GM21723 (cell line): ENCODE measurements at regions not wholly inside any gene's neighbourhood (a gene's known extent, or its start where the extent isn't known, plus 50 kb on each side); places are given as distances from the start of the nearest gene placed in this dataset.
"Not testable (repeated sequence)": the region's sequence is repeated elsewhere in the genome, so short reads cannot be mapped to it uniquely, and the experiment has no call there.

ENCODE experiments used
- ATAC-seq: cut with Tn5 transposase; IDR thresholded peaks from one replicate; pipeline ENCODE4 v1.9.1; 2021; ENCODE audit warnings: mild to moderate bottlenecking, moderate library complexity; ENCODE audit not compliant: unreplicated experiment

DNA sequence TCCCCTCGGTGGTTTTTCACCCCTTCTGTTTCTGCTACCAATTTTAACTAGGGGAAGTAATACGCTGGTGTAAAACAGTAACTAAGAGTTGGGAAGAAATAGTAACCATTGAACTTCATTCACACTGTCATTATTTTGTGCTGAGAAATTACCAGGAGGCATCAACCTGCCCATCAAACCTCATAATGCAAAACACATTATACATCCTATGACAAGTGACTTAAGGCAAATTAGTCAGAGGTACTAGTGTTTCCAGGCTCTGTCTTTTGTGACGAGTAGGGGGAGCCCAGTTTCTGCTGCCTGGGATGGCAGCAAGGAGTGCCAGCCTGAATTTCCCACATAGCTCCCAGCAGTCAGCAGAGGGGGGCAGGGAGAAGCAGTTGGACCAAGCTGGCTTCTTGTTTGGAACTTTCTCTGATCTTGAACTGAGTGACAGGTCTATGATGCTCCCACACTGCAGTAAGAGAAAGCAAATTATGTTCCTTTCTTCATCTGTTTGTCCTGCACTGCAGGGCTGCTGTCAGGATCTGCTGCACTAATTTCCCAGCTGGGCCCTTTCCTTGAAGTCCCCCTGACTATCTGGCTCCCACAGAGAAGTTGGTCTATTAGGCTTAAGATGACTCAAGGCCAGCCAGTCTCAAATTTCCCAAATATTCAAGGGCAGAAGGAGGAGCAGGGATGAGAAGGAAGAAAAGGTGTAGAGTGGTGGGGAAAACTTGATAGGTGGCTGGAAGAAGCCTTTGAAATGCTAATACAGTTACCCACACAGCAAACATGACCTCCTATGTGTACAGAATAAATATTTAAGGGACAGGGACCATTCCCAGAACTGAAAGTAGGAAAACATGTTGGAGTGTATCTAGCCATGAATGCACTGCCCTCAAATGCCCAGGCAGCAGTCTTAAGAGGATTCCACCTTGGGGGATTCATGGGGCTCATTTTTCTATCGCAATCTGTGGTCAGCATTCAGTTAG lies 322.8 kb downstream of the SEC16B start:
- ATAC-seq, result no peak

DNA sequence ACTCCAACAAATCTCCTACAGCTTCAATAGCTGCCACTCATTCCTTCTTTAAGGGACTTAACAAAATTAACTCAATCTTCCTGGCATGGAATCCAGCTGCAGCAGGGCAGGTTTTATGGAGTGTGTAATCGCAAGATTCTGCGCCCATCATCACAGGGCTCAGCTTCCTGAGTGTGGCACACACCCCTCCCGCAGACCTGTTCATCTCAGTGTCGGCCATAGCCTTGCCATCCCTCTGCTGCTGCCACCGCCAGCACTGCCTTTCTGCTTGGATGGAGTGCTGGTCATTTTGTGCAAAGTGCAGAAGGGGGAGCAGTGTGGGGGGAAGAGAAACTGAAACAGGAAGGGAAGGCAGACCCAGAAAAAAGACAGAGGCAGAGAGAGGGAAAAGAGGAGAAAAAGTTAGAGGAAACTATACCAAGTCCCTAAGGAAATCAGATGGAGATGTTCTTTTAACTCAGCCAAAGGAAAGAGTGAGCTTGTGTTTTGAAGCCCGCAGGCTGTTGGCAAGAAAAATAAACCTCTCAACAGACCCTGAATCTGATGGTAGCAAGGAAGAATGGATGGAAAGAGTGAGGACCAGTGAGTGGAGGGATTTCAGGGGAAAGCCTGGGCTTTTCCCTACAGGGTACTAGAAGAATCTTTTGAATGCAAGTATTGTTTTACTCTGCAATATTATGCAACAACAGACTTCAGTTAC lies 324.2 kb downstream of the SEC16B start:
- ATAC-seq, result no peak

DNA sequence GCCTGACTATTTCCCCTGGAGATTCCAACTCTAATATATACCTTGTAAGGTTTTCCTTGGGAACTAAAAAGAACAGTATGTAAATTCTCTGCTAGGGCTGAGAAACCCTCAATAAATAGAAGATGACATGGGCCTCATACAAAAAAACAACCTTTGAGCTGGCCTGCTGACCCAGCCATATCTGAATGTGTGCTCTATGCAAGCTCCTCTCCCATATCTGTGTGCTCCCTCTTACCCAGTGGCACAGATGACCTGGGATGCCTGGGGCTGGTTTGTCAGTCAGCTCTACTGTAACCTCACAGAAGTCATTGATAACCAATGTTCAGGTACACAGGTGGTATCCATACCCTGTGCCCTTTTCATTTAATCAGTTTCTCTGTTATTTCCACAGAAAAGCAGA lies 329.2 kb downstream of the SEC16B start:
- no peak for ATAC-seq

DNA sequence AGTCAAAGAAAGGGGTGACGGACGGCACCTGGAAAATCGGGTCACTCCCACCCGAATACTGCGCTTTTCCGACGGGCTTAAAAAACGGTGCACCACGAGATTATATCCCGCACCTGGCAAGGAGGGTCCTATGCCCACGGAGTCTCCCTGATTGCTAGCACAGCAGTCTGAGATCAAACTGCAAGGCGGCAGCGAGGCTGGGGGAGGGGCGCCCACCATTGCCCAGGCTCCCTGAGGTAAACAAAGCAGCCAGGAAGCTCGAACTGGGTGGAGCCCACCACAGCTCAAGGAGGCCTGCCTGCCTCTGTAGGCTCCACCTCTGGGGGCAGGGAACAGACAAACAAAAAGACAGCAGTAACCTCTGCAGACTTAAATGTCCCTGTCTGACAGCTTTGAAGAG lies 335.7 kb downstream of the SEC16B start:
- ATAC-seq, result not testable (repeated sequence)

DNA sequence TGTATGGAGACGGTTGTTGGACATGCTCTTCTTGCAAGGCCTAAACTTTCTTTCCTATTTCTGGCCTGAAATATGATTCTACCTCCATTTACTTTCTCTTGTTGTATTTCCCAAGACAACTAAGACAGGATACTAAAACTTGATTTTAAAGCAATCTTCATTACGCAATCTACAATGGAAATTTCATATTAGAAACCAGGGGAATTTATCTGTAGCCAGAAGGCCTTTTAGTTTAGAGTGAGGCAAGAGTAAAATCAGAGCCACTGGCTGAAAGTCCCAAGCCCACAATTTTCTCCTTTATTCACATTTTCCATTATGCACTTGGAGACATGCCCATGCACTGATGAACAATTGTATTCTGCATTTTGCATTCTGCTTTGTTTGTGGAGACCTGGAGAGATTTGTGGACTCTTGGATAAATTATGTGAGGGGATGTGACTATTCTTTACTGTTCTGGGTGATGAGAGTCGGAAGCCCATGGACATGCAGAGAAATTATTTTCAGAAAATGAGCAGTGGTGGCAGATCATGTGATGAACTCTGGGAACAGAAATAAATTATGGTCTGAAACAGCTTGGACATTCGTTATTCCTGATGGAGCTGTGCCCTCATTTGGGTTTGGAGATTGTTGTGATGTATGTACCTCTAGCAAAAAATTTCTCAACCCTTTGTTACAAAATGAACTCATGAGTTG lies 336.8 kb downstream of the SEC16B start:
- no peak for ATAC-seq

DNA sequence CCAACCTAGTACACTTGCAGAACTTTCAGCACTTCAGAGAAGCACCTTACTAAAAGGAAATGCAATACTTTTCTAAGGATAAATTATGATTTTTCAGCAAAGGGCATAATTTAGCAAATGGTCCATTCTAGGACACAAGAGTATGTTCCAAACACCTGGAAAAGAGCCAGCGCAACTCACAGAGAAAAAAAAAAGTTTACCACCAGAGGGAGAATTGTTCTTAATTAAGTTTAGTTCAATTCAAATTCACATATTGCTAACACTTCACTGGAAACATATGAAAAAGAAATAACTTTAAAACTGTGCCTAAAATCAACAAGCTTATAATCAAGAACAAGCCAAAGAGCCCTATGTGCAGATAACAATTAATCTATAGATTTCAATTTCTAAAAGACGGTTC lies 338.1 kb downstream of the SEC16B start:
- no peak for ATAC-seq

DNA sequence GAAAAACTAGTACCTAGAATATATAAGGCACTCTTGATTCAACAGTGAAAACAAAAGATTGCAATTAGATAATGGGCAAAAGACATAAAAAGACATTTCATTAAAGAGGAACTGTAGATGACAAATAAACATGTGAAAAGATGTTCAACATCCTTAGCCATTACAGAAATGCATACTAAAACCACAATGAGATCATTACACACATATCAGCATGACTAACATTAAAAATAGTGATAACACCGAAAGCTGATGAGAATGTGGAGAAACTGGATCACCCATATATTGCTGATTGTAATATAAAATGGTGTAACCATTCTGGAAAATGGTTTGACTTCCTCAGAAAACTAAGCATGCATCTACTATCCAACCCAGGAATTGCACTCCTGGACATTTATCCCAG lies 340.3 kb downstream of the SEC16B start:
- no peak for ATAC-seq

DNA sequence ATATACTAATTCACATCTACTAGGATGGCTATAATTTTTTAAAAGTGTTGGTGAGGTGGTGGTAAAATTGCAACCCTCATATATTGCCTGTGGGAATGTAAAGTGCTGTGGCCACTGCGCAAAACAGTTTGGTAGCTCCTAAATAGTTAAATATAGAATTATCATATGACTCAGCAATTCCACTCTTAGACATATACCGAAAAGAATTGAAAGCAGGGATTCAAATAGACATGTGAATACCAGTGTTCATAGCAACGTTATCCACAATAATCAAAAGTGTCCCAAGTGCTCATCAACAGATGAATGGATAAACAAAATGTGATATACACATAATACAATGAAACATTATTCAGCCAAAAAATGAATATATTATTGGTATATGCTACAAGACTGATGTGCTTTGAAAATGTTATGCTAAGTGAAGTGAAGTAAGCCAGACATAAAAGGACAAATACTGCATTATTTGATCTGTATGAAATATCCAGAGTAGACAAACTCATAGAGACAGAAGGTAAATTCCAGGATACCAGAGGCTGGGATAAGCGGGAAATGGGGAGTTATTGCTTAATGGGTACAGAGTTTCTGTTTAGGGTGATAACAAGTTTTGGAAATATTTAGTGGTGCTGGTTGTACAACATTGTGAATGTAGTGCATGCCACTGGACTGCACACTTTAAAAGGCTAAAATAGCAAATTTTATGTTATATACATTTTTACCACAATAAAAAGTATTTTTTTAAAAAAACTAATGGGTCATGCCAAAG lies 342.5 kb downstream of the SEC16B start:
- no peak for ATAC-seq

DNA sequence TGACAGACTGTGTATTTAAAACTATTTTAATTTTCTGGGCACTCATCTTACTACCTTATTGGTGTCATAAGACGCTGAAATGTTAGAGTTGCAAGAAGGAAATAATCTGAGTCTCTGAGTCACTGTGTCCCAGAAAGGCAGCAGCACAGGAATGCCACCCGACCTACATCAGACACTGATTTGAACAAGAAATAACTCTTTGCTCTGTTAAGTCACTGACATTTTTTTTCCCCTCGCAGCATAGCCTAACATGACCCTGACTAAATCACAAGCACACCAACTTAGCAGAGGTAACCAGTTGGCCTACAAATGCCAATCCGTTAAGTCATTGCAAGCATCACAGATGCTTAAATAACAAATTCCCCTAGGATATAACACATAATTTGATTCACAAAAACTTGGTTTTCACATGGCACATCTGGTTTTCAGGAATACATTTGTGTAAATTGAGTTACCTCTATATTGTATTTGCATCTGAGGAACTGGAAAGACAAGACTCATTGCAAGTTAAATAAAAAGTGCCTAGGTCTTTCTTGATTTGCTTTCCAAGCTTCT lies 349.1 kb downstream of the SEC16B start:
- ATAC-seq, result no peak

DNA sequence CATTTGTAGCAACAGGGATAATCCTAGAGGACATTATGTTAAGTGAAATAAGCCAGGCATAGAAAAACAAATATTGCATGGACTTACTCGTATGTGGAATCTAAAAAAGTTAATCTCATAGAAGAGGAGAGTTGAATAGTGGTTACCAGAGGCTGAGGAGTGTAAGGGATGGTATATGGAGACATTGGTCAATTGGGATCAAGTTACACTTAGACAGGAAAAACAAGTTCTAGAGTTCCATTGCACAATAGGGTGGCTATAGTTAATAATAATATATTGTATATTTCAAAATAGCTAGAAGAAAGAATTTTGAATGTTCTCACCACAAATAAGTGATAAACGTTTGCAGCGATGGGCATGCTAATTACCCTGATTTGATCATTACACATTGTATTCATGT lies 354.6 kb downstream of the SEC16B start:
- ATAC-seq, result no peak

DNA sequence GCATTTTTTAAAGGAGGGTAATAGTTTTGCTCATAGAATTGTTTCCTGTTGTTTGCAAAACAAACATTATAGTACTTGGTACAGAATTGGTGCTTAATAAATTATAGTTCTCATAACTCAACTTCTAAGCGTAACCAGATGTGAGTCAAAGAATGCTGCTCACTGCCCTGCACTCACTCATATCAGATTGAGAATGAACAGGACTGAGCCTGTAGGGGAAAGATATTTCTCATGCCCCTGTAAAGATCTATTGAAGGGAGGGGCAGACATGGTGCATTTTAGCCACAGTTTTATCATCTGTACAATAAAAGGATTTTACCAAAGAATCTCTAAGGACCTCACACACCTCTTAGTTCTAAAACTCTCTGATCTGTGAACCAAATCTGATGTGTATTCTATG lies 358.5 kb downstream of the SEC16B start:
- ATAC-seq, result no peak

DNA sequence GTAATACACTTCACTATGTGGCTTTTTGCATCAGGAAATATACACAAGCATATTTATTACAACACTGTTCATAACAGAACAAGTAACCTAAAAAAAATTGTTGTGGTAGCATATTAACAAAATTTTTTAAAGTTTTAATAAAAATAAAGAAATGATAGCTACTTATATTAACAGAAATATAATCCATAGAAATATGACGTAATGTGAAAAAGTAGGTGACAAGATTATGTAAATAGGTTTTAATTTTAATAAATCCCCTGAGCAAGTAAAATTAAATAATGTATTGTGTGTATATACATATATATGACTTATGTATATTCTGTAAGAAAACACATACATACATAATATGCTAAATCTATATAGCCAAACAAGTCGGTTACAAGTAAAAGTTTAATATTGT lies 359.9 kb downstream of the SEC16B start:
- no peak for ATAC-seq

DNA sequence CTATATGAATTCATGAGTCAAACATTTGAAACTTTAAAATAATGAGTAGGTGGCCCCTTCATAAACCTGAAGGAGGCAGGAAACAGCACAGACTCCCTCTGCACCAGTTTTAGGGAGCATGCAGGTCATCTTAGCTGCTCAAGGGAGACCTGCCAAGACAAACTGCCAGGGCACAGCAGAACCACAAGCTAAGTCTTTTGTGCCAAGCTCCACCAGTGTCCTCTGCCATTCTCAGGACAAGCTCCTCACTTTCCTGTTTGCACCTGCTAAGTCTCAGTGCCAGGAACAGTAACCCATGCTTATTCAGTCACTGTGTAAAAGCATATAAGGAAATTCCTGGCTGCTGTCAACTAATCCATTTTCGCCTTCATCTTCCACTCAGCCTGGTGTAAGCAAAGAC lies 368.9 kb downstream of the SEC16B start:
- ATAC-seq, result no peak

DNA sequence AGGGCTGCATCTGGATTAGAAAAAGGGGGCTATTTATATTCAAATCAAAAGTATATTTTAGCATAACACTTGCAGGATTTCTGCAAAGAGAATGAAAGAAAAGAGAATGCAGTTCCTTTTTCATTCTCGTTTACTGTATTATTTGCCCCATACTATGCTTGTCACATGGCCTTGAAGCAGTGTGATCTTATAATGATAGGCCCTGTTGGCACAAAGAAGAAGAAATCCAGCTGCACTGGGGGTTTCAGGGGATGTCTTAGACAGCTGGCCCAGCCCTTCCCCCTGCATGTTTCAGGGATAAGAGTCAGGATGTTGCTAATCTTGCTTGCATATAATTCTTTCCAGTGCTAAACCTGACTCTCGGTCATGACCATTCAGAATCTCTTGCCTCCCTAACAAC lies 369.5 kb downstream of the SEC16B start:
- ATAC-seq, result no peak

DNA sequence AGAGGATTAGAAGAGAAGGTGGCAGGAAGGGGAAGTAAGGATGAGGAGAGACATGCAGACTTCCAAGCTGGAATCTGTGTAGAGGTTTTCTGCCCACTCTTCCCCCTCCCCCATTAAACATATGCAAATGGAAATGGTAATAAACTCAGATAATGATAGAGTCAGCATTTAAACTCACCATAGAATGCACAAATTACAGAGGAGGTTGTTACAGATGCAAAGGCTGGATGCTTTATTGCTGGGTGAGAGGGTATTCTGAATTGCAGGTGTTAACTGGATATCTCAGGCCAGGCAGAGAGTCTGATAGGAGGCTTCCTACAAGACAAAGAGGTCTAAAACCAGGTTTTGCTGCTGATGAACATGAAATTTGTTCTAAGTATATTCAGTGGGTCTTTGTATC lies 372.5 kb downstream of the SEC16B start:
- ATAC-seq, result no peak

DNA sequence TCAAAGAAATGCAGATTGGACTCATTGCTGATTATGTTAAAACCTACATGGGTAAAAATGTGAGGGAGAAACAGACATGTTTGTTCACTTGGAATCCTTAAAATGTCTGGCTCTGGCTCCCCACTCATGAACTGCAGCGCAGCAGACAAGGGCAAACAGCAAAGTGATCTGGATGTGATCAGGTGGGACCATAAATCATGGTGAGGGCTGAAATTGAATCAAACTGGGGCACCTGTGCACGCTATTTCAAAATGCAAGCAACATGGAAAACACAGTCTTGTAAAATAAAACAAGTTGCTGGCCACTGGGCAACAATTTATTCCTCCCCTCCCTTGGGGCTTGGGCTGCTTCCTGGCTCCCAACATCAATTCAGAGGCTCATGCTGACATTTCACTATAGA lies 373.4 kb downstream of the SEC16B start:
- no peak for ATAC-seq

DNA sequence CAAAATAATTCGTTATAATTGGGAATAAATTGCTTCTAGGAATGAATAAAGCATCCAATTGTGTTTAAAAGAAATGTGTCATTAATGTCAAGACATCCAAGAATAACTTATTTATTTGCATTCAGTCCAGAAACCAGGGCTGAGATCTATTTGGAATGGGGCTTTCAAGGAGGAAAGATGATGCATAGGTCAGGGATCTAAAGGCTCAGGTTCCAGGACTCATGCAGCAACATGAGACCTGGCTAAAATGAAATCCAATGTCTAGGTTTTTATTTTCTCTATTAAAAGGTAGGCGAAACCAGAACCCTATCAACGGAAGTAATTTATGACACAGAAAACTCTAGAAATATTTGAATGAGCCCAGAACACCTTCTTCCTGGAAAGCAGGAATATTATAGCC lies 376.8 kb downstream of the SEC16B start:
- ATAC-seq, result no peak

DNA sequence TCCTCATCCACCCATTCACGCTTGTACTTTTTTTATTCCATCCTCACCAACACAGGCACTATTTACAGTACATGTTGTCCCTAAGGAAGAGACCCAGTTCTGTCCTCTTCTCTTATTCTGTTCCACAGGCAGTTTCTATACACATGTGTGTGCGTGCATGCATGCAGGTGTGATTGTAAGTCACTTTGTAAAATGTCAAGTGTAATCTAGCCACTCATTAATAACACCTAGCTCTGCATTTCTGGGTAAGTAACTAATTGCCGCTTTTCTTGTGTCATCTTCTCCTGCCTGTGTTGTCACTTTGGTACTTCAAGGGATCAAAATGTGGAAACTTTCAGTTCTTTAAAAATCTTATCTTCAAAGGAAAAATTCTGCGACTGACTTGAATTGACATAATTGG lies 377.2 kb downstream of the SEC16B start:
- ATAC-seq, result no peak

DNA sequence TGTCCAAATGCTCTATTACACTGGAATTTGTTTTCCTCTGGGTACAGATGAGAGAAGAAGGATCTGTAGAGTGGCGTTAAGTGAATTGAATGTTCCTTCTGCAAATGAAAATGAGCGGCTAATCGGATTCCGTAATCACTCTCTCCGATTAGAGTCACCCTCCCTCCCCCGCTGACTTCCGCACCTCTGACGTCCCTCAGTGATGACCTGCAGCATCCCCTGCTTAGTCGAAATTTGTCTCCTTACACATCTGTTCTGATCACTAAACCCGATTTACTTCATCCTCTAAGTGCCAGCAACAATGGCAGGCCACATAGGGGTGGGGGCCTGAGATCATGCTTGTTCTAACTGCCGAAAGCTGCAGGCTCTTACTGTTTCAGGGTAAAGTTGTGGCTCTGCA lies 378.7 kb downstream of the SEC16B start:
- ATAC-seq, result no peak

DNA sequence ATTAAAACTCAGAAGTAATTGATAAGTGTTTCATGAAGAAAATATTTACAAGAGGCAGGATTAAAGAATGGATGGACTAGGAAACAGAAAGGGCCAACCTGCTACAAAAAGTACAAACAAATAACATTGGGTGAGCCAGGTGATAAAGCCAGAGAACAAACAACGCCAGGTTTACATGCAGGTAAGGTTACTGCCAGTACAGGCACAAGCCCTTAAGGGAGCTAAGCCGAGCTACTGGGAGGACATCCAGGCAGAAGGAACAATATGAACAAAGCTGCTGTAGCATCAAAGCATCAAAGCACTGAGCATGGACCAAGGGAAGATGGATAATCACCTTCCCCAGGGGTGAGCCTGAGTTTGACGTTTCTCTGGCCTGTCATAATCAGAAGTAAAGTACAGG lies 380.7 kb downstream of the SEC16B start:
- no peak for ATAC-seq

DNA sequence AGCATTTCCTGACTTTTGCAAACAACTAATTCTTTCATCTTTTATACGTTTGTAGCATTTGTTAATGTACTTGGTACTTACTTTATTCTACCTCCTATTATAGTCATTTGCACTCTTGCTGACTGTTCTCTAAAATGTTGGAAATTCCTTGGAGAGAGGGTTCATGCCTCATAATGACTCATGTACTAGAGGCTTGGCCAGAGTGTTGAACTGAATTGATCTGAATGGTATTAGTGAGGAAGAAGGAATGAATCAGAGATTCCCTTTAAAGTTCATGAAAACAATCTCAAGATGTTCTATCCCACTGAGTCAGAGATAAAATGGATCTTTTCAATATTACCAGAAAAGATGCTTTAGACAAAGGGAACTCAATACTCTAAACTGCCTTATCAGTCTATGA lies 383.4 kb downstream of the SEC16B start:
- ATAC-seq, result no peak
